Transverse colon (tissue), 4 donors: ENCODE measurements at regions not wholly inside any gene's neighbourhood (a gene's known extent, or its start where the extent isn't known, plus 50 kb on each side); places are given as distances from the start of the nearest gene placed in this dataset.

Experiments used
- DNase-seq: peaks from one replicate; pipeline ENCODE4 v3.0.0-alpha.2; 2019
- H3K27ac ChIP-seq, 4 donors: fragments of 200-600 bp; sonication (generic); 2 replicates each; pipeline ENCODE4 v1.5.1; 2016 to 2018; ENCODE audit warnings: inconsistent platforms in 4 of 4
- H3K27me3 ChIP-seq: fragments of 200-600 bp; sonication (generic); 2 replicates; pipeline ENCODE4 v1.5.1; 2017; ENCODE audit warnings: inconsistent platforms
- H3K36me3 ChIP-seq, 4 donors: fragments of 200-600 bp; sonication (generic); 2 replicates each; pipeline ENCODE4 v1.5.1; 2017 to 2019; ENCODE audit warnings: inconsistent platforms in 4 of 4
- H3K4me1 ChIP-seq, 4 donors: fragments of 200-600 bp; sonication (generic); 2 replicates each; pipeline ENCODE4 v1.5.1; 2017 to 2020; ENCODE audit warnings: inconsistent platforms in 4 of 4
- H3K4me3 ChIP-seq, 4 donors: fragments of 200-600 bp; sonication (generic); 1 replicate in 1 of 4; 2 replicates in 3 of 4; pipeline versions ENCODE4 v1.5.1 to v1.6.1; 2017 to 2019; ENCODE audit warnings: inconsistent platforms in 4 of 4
- H3K9me3 ChIP-seq, 2 donors: fragments of 200-600 bp; sonication (generic); 2 replicates each; pipeline ENCODE4 v1.5.1; 2017 to 2019; ENCODE audit warnings: inconsistent platforms in 2 of 2
- EP300 ChIP-seq: sonication (generic); formaldehyde crosslinking; IDR thresholded peaks from one replicate; pipeline ENCODE4 v1.6.1; 2017; ENCODE audit warnings: antibody characterized with exemption, low read depth
- POLR2A ChIP-seq: fragments of 450-650 bp; IDR thresholded peaks from one replicate; pipeline ENCODE4 v1.6.1; 2016; ENCODE audit warnings: antibody characterized with exemption, mild to moderate bottlenecking, moderate library complexity
- POLR2AphosphoS5 ChIP-seq, 3 donors: sonication (generic); formaldehyde crosslinking; IDR thresholded peaks; one replicate each; pipeline ENCODE4 v1.6.1; 2016; ENCODE audit warnings: antibody characterized with exemption in 3 of 3
- WGBS, 2 donors: methylation state at CpG; one replicate each; pipeline ENCODE4 v1.1.5; 2018; ENCODE audit warnings: low coverage in 1 of 2; 5-methylcytosine and 5-hydroxymethylcytosine counted together
- in situ Hi-C, 4 donors: fragments of 200-750 bp; cut with MboI; loops; one replicate each; pipeline versions ENCODE4 v1.15.0 to v1.15.1; 2017; ENCODE audit warnings: low sequenced_read_pairs in 3 of 4, low pct_ligation_motif_present in 1 of 4, low pct_unique_long_range_greater_than_20kb in 1 of 4
- intact Hi-C: fragments of 100-400 bp; cut with DNase I; formaldehyde crosslinking; loops from one replicate; pipeline ENCODE4 v1.15.1; 2023; ENCODE audit warnings: low total_unique reads
- TF ChIP-seq, protein P1 (sequence below), 5 experiments: fragments of 200-600 bp in 3 of 5; fragments of 450-650 bp in 2 of 5; sonication (generic) in 3 of 5; IDR thresholded peaks; 1 replicate in 2 of 5; 2 replicates in 3 of 5; pipeline ENCODE4 v1.5.1; 2016 to 2017; ENCODE audit warnings: antibody characterized with exemption in 5 of 5, inconsistent platforms in 3 of 5, mild to moderate bottlenecking in 2 of 5, moderate library complexity in 1 of 5

DNA sequence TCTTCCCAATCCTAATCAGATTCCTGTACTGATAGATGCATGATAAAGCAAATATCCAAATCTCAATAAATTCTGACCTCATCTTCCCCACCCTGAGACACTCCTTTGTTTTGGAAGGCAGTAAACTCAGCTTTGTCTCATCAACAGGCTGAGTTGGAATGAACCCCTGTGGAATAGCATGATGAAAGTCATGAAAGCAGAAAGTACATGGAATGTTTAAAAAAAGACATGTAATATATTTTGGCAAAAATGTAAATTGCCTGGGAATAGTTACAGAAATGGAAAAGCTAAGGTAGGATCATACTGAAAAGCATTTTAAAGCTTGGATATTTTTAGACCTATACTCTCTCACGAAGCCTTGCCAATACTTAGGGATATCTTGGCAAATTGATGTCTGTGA lies 468.7 kb upstream of the CDH7 start:
- no peaks in the 10 kb centered on the region for H3K4me1 ChIP-seq
- TF ChIP-seq POLR2A, result no peak
- TF ChIP-seq EP300, result no peak
- TF ChIP-seq POLR2AphosphoS5 (IDR thresholded peaks at IDR 0.05), result no peak
- TF ChIP-seq, protein P1, sequence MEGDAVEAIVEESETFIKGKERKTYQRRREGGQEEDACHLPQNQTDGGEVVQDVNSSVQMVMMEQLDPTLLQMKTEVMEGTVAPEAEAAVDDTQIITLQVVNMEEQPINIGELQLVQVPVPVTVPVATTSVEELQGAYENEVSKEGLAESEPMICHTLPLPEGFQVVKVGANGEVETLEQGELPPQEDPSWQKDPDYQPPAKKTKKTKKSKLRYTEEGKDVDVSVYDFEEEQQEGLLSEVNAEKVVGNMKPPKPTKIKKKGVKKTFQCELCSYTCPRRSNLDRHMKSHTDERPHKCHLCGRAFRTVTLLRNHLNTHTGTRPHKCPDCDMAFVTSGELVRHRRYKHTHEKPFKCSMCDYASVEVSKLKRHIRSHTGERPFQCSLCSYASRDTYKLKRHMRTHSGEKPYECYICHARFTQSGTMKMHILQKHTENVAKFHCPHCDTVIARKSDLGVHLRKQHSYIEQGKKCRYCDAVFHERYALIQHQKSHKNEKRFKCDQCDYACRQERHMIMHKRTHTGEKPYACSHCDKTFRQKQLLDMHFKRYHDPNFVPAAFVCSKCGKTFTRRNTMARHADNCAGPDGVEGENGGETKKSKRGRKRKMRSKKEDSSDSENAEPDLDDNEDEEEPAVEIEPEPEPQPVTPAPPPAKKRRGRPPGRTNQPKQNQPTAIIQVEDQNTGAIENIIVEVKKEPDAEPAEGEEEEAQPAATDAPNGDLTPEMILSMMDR (IDR thresholded peaks at IDR 0.05), result no peak
- no peaks in the 10 kb centered on the region for H3K9me3 ChIP-seq
- DNase-seq, result no peak
- in situ Hi-C loops, result no loop called here
- H3K27me3 ChIP-seq, result no peaks in the 10 kb centered on the region
- H3K36me3 ChIP-seq, result no peaks in the 10 kb centered on the region
- intact Hi-C loops, result no loop called here
- H3K4me3 ChIP-seq, result no peak overlapping the region
- 57 to 65% methylated on average over 1 of the region's 1 CpG for WGBS, 2 donors
- no peak overlapping the region for H3K27ac ChIP-seq

GRCh38 chr18:65279668-65280305 lies 471.0 kb upstream of the CDH7 start:
- Histone ChIP-seq H3K9me3 (no peaks in the 10 kb centered on the region), H3K27ac (no peak overlapping the region), H3K27me3 (no peaks in the 10 kb centered on the region), H3K4me3 (no peak overlapping the region), H3K36me3 (no peaks in the 10 kb centered on the region), H3K4me1 (no peaks in the 10 kb centered on the region)
- in situ Hi-C loops, result no loop called here
- WGBS, 2 donors, result 88 to 92% methylated on average over 4 of the region's 4 CpGs
- TF ChIP-seq, protein P1 (IDR thresholded peaks at IDR 0.05), result no peak
- TF ChIP-seq POLR2A (no peak), POLR2AphosphoS5 (IDR thresholded peaks at IDR 0.05) (no peak), EP300 (no peak)
- DNase-seq, result no peak
- intact Hi-C loops, result no loop called here

GRCh38 chr18:65278939-65279667 lies 471.7 kb upstream of the CDH7 start:
- Histone ChIP-seq H3K9me3 (no peaks in the 10 kb centered on the region), H3K4me3 (no peak overlapping the region), H3K27me3 (no peaks in the 10 kb centered on the region), H3K27ac (no peak overlapping the region), H3K4me1 (no peaks in the 10 kb centered on the region), H3K36me3 (no peaks in the 10 kb centered on the region)
- 88 to 92% methylated on average over 6 to 9 of the region's 9 CpGs for WGBS, 2 donors
- intact Hi-C loops, result no loop called here
- in situ Hi-C loops, result no loop called here
- no peak for TF ChIP-seq EP300
- no peak for TF ChIP-seq POLR2AphosphoS5 (IDR thresholded peaks at IDR 0.05)
- no peak for TF ChIP-seq POLR2A
- TF ChIP-seq, protein P1 (IDR thresholded peaks at IDR 0.05), result no peak
- DNase-seq, result no peak

GRCh38 chr18:65269375-65269774 lies 481.4 kb upstream of the CDH7 start:
- no peak for DNase-seq
- in situ Hi-C loops, result no loop called here
- Histone ChIP-seq H3K27ac (no peak overlapping the region), H3K4me1 (no peaks in the 10 kb centered on the region), H3K9me3 (no peaks in the 10 kb centered on the region), H3K36me3 (no peaks in the 10 kb centered on the region), H3K4me3 (no peak overlapping the region), H3K27me3 (no peaks in the 10 kb centered on the region)
- 39 to 50% methylated on average over 1 of the region's 1 CpG for WGBS, 2 donors
- intact Hi-C loops, result no loop called here
- TF ChIP-seq, protein P1 (IDR thresholded peaks at IDR 0.05), result no peak
- no peak for TF ChIP-seq POLR2A
- TF ChIP-seq POLR2AphosphoS5 (IDR thresholded peaks at IDR 0.05), result no peak
- no peak for TF ChIP-seq EP300
